ENCODE measurements at regions not wholly inside any gene's neighbourhood (a gene's known extent, or its start where the extent isn't known, plus 50 kb on each side); places are given as distances from the start of the nearest gene placed in this dataset.
A peak's percentile ranks its signal among the peaks of the same experiment; 100 is the strongest.

- BruUV-seq (replicated peaks), result no TSS peak
- Histone ChIP-seq H3K4me2 (ENCODE audit: insufficient read depth, low read length) (no peak overlapping the region), H3K9me3 (replicated peaks; ENCODE audit: control insufficient read depth, insufficient read depth, low read length) (no peaks in the 10 kb centered on the region), H3K4me3 (replicated peaks in 1 of 3; ENCODE audit: insufficient read depth in 1 of 3, low read depth in 1 of 3, low read length in 3 of 3) (no peak overlapping the region), H3K27me3 (ENCODE audit: control insufficient read depth in 2 of 2, insufficient read depth in 2 of 2, low read length in 2 of 2) (no peaks in the 10 kb centered on the region), H3K9ac (replicated peaks; ENCODE audit: extremely low read depth, insufficient read depth, low read length) (peak overlapping the region; percentile 9), H3K27ac (ENCODE audit: insufficient read depth, low read depth, low read length) (no peak overlapping the region), H3K9me1 (replicated peaks; ENCODE audit: control insufficient read depth, extremely low read depth, insufficient read depth, low read length) (peaks cover 3% of the 10 kb centered on the region), H3K79me2 (ENCODE audit: control insufficient read depth, insufficient read depth, low read length) (no peaks in the 10 kb centered on the region), H3K36me3 (ENCODE audit: control insufficient read depth in 2 of 2, extremely low read depth in 1 of 2, insufficient read depth in 2 of 2, low read length in 2 of 2) (no peaks in the 10 kb centered on the region), H4K20me1 (replicated peaks; ENCODE audit: control insufficient read depth, extremely low read depth, insufficient read depth, low read length) (no peaks in the 10 kb centered on the region), H3K4me1 (ENCODE audit: control insufficient read depth, extremely low read depth, insufficient read depth, low read length) (peaks cover 23% of the 10 kb centered on the region), H2AFZ (ENCODE audit: low read depth, low read length) (peak overlapping the region; percentile 54)
- POLR2A ChIA-PET, result no interaction called here
- TF ChIP-seq, protein P1, sequence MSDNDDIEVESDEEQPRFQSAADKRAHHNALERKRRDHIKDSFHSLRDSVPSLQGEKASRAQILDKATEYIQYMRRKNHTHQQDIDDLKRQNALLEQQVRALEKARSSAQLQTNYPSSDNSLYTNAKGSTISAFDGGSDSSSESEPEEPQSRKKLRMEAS (IDR thresholded peaks at IDR 0.05; ENCODE audit: insufficient read depth, insufficient read length), result no peak
- no peak for TF ChIP-seq POLR2A (IDR thresholded peaks at IDR 0.05; ENCODE audit: low read depth, low read length)
- no peak for TF ChIP-seq POLR2AphosphoS5 (IDR thresholded peaks at IDR 0.05; ENCODE audit: insufficient read depth, low read depth, low read length)
- no peak for TF ChIP-seq EZH2 (IDR thresholded peaks at IDR 0.05; ENCODE audit: borderline replicate concordance, low read depth, low read length, severe bottlenecking)
- TF ChIP-seq JUN (IDR thresholded peaks at IDR 0.05; ENCODE audit: borderline replicate concordance, insufficient read depth, insufficient read length, low read depth), result no peak
- no peak for TF ChIP-seq MYC (IDR thresholded peaks at IDR 0.05; ENCODE audit: low read depth, low read length)
- TF ChIP-seq CTCF (IDR thresholded peaks at IDR 0.05; ENCODE audit: extremely low read depth in 1 of 2, insufficient read depth in 1 of 2, low read depth in 1 of 2, low read length in 2 of 2), result no peak
- no peak for TF ChIP-seq FOS (IDR thresholded peaks at IDR 0.05; ENCODE audit: borderline replicate concordance, insufficient read depth, low read length)
- no peak for TF ChIP-seq GATA2 (IDR thresholded peaks at IDR 0.05; ENCODE audit: insufficient read depth, insufficient read length, low read depth, low read length)
- CTCF ChIA-PET, result interaction anchor here (1.3 kb wide), 1 partner anchor 29 kb away, joined by 3 read pairs; no protein-coding TSS in a partner anchor
- intact Hi-C loops (cut with micrococcal nuclease) (no loop called here), dilution Hi-C loops (cut with MboI; ENCODE audit: extremely low pct_ligation_motif_present, low sequenced_read_pairs) (no loop called here)
- FAIRE-seq, result no peak
- no peak for DNase-seq (ENCODE audit: low read depth, low spot score)
Observed at GRCh38 chr11:80862011-80862410, 1421.2 kb upstream of the TENM4 start.
